H1 (cell line): ENCODE measurements at regions not wholly inside any gene's neighbourhood (a gene's known extent, or its start where the extent isn't known, plus 50 kb on each side); places are given as distances from the start of the nearest gene placed in this dataset.

ENCODE experiments used
- BACH1 ChIP-seq: IDR thresholded peaks from 2 replicates; pipeline ENCODE4 v1.6.1; 2012; ENCODE audit warnings: low read length, improper control_type of control experiment
- CHD7 ChIP-seq: fragments of 300-600 bp; sonication (generic); IDR thresholded peaks from 2 replicates; pipeline ENCODE4 v1.7.1; 2012; ENCODE audit warnings: low read length, moderate library complexity, mild to moderate bottlenecking, inconsistent platforms; ENCODE audit not compliant: insufficient replicate concordance
- JUN ChIP-seq: IDR thresholded peaks from 2 replicates; pipeline ENCODE4 v1.6.1; 2011; ENCODE audit warnings: low read depth, mild to moderate bottlenecking, improper control_type of control experiment, low read length
- RNF2 ChIP-seq: fragments of 200-900, 300-1000 bp; sonication (generic); IDR thresholded peaks from 2 replicates; pipeline ENCODE4 v1.7.1; 2016; ENCODE audit warnings: borderline replicate concordance, low read depth, mild to moderate bottlenecking, antibody characterized with exemption, low read length; ENCODE audit not compliant: poor library complexity, severe bottlenecking; ENCODE audit errors: missing control alignments
- SP1 ChIP-seq: IDR thresholded peaks from 2 replicates; pipeline ENCODE4 v1.6.1; 2011; ENCODE audit warnings: low read depth, low read length

- no peak for TF ChIP-seq CHD7
- TF ChIP-seq RNF2 = no peak
- no peak for TF ChIP-seq BACH1
- TF ChIP-seq JUN = no peak
- TF ChIP-seq SP1 = no peak
Observed at GRCh38 chr2:150549381-150549780, 61.9 kb upstream of the RND3 start (continued).
